ENCODE measurements at regions not wholly inside any gene's neighbourhood (a gene's known extent, or its start where the extent isn't known, plus 50 kb on each side); places are given as distances from the start of the nearest gene placed in this dataset.

DNA sequence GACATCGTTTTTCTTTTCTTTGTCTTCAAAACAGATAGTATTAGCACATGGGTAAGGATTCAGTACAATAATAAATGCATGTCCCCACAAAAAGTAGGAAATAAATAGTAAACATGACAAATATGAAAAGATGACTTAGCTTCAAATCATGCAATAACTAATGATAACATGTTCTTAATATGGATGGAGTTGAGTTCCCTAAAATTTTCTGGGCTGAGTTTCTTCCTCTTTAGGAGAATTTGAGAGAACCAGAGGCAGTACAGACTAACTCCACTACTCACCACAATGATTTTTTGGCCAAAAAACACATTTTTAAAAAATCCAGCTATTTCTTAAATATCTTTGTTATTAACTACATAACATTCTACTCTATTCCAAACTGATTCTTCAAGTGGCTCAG is 432.3 kb upstream of the HS3ST1 start:
- TF ChIP-seq, protein P1, sequence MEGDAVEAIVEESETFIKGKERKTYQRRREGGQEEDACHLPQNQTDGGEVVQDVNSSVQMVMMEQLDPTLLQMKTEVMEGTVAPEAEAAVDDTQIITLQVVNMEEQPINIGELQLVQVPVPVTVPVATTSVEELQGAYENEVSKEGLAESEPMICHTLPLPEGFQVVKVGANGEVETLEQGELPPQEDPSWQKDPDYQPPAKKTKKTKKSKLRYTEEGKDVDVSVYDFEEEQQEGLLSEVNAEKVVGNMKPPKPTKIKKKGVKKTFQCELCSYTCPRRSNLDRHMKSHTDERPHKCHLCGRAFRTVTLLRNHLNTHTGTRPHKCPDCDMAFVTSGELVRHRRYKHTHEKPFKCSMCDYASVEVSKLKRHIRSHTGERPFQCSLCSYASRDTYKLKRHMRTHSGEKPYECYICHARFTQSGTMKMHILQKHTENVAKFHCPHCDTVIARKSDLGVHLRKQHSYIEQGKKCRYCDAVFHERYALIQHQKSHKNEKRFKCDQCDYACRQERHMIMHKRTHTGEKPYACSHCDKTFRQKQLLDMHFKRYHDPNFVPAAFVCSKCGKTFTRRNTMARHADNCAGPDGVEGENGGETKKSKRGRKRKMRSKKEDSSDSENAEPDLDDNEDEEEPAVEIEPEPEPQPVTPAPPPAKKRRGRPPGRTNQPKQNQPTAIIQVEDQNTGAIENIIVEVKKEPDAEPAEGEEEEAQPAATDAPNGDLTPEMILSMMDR (IDR thresholded peaks at IDR 0.05): no peak
- no peak for TF ChIP-seq ZFX (IDR thresholded peaks at IDR 0.05; ENCODE audit: borderline replicate concordance)
- H3K27ac ChIP-seq: no peak overlapping the region

DNA sequence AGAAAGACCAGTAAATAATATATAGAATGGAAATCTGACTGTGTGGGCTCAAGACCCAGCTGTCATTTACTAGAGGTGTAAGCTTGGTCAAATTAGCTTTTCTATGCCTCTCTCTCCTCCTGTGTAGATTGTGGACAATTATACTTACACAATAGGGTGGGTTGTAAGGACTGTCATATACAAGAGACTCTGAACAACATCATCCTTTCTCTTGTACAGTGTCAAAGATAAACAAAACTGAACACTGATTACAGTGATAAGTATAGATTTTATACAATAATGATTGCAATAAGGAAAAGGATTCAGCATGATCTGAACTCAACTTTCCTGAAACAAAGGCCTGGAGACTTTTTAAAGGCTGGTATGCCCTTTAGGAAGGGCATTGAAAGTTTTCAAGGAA is 429.2 kb upstream of the HS3ST1 start:
- TF ChIP-seq ZFX (IDR thresholded peaks at IDR 0.05; ENCODE audit: borderline replicate concordance): no peak
- TF ChIP-seq, protein P1 (IDR thresholded peaks at IDR 0.05): no peak
- no peak overlapping the region for H3K27ac ChIP-seq

DNA sequence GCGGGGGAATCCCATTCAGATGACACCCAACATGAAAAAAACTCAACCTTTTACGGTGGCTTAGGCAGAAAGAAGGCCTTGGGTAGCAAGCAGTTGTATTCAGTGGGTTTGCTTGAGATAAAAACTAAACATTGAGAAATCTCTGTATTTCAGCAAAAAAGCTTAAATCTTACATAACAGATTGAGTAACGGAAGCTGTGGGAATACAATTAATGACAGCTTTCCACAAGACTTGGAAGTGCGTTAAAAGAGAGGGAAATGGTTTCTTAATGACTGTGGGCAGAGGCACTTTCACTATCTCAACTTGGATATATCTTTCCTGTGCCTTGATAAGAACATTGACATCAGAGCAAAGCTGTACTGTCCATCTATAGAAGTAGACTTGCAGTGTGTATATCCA is 418.5 kb upstream of the HS3ST1 start:
- no peak overlapping the region for H3K27ac ChIP-seq
- TF ChIP-seq, protein P1 (IDR thresholded peaks at IDR 0.05): no peak
- no peak for TF ChIP-seq ZFX (IDR thresholded peaks at IDR 0.05; ENCODE audit: borderline replicate concordance)

DNA sequence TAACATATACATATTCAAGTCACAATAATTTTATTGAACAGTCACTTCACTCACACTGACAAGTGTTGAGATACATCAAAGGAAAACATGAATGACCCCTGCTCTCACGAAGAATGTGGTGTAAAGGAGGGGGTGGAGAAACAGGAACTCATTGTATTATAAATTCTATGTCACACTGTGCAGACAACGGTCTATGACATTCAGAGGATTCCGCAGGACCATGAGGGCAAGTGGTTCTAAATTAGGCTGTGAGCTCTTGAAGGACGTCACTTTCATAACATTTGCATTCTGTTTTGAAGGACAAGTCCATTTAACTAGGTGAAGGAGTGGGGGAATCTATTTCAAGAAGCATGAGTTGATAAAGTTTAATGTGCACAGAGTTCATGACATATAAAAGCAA is 415.2 kb upstream of the HS3ST1 start:
- no peak for TF ChIP-seq ZFX (IDR thresholded peaks at IDR 0.05; ENCODE audit: borderline replicate concordance)
- TF ChIP-seq, protein P1 (IDR thresholded peaks at IDR 0.05): no peak

DNA sequence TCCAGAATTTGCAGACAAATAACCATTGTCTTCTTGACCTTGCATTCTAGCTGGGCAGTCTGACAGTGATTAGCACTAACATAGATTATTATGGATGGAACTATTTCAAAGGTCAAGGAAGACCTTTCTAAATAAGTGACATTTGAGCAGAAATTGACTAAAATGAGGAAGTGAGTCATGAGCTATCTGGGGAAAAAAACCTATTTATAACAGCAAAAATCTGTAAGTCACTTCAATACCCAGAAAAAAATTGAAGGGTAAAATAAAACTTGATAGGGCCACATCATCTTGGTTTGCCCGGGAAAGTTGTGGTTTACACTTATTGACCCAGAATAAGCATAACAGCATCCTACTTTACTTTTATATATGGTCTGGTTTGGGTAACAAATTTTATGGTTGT is 414.6 kb upstream of the HS3ST1 start:
- TF ChIP-seq ZFX (IDR thresholded peaks at IDR 0.05; ENCODE audit: borderline replicate concordance): no peak
- TF ChIP-seq, protein P1 (IDR thresholded peaks at IDR 0.05): no peak

More for the DNA sequence above, 415.2 kb upstream of the HS3ST1 start:
- no peak overlapping the region for H3K27ac ChIP-seq

DNA sequence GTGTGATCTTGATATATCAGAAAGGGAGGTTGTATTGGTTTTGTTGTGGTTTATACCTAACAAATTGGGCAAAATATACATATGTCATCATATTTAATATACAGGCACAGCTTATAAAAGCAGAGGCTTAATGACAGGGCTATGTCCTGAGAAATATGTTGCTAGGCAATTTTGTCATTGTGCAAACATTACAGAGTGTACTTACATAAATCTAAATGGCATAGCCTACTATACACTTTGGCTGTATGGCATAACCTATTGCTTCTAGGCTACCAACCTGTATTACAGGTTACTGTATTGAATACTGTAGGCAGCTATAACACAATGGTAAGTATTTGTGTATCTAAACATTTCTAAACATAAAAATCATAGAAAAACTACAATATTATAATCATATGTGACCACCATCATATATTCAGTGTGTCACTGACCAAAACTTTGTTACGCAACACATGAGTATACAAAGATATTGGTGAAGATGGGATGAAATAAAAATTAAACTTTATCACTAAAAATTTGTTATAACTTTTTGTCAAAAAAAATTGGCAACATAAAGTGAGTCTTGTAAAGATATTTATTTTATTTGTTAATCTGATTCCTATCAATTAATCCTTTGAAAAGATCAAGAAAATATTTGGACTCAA is 414.0 kb upstream of the HS3ST1 start:
- no peak overlapping the region for H3K27ac ChIP-seq
- no peak for TF ChIP-seq ZFX (IDR thresholded peaks at IDR 0.05; ENCODE audit: borderline replicate concordance)
- TF ChIP-seq, protein P1 (IDR thresholded peaks at IDR 0.05): no peak

More for the DNA sequence above, 414.6 kb upstream of the HS3ST1 start:
- no peak overlapping the region for H3K27ac ChIP-seq

DNA sequence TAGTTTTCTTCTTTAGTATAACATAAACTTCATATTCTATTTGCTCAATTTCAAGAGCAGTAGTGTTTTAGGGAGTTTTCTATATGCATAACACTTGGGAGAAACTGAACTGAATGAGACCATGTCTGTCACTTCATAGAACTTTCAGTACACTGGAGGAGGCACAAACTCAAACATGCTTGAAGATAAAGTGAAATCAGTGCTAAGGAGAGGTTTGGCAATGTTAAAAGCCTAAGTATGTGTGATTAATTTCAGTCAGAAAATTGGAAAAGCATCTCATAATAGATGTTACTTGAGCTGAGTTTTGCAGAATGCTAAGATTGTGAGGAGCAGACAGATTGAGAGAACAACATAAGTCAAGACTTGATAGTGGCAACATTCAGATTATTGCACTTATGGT is 411.2 kb upstream of the HS3ST1 start:
- H3K27ac ChIP-seq: no peak overlapping the region
- TF ChIP-seq, protein P1 (IDR thresholded peaks at IDR 0.05): no peak
- no peak for TF ChIP-seq ZFX (IDR thresholded peaks at IDR 0.05; ENCODE audit: borderline replicate concordance)
